ENCODE measurements at regions not wholly inside any gene's neighbourhood (a gene's known extent, or its start where the extent isn't known, plus 50 kb on each side); places are given as distances from the start of the nearest gene placed in this dataset.

GRCh38 chr6:15170126-15170525 lies 75.7 kb upstream of the JARID2 start (continued):
- TF ChIP-seq ZNF639 (CRISPR knock-in tag; conservative IDR thresholded peaks at IDR 0.05): no peak
- TF ChIP-seq MLXIP (CRISPR knock-in tag; IDR thresholded peaks at IDR 0.05; ENCODE audit: borderline replicate concordance): no peak
- no peak for TF ChIP-seq ZNF780A (CRISPR knock-in tag; IDR thresholded peaks at IDR 0.05)

- FAIRE-seq (no peak), DNase-seq (ENCODE audit: low spot score) (no peak), ATAC-seq (no peak)
- H4K20me1 ChIP-seq (ENCODE audit: insufficient read depth, low read length): no peaks in the 10 kb centered on the region
- BruUV-seq (replicated peaks): no TSS peak
- ChIA-PET CTCF (ENCODE audit: low intra/inter-chr PET ratio, low total read pairs) (no interaction called here), POLR2A (no interaction called here)
- no peaks in the 10 kb centered on the region for H3K9me3 ChIP-seq (ENCODE audit: low read length)
- H3K4me1 ChIP-seq (ENCODE audit: insufficient read depth, low read length): no peaks in the 10 kb centered on the region
- H3K27ac ChIP-seq (ENCODE audit: extremely low read length, insufficient read depth, low read length): no peak overlapping the region
- no peak overlapping the region for H3K4me2 ChIP-seq (ENCODE audit: low read depth, low read length)
- H3K27me3 ChIP-seq (ENCODE audit: control insufficient read depth in 1 of 2, insufficient read depth in 2 of 2, low read length in 2 of 2): no peaks in the 10 kb centered on the region
- in situ Hi-C loops (cut with HindIII; ENCODE audit: extremely low pct_ligation_motif_present, low pct_unique_long_range_greater_than_20kb): no loop called here
- TF ChIP-seq ZNF597 (CRISPR knock-in tag; IDR thresholded peaks at IDR 0.05): no peak
- TF ChIP-seq DRAP1 (CRISPR knock-in tag; IDR thresholded peaks at IDR 0.05): no peak
- TF ChIP-seq HMGXB4 (CRISPR knock-in tag; IDR thresholded peaks at IDR 0.05; ENCODE audit: borderline replicate concordance in 1 of 2, low read depth in 1 of 2): no peak
- no peak for TF ChIP-seq PAWR (CRISPR knock-in tag; IDR thresholded peaks at IDR 0.05; ENCODE audit: borderline replicate concordance)
- TF ChIP-seq ZNF768 (CRISPR knock-in tag; IDR thresholded peaks at IDR 0.05): no peak
- TF ChIP-seq PREB (CRISPR knock-in tag; IDR thresholded peaks at IDR 0.05): no peak
- no peak for TF ChIP-seq AGO2 (optimal IDR thresholded peaks at IDR 0.05; ENCODE audit: low read depth, low read length)
- no peak for TF ChIP-seq SIN3B (IDR thresholded peaks at IDR 0.05; ENCODE audit: low read length)
- no peak for TF ChIP-seq EHMT2 (IDR thresholded peaks at IDR 0.05; ENCODE audit: borderline replicate concordance, low read depth, low read length)
- intact Hi-C loops (cut with micrococcal nuclease; ENCODE audit: unreplicated experiment): no loop called here
- no peak overlapping the region for H3K4me3 ChIP-seq (replicated peaks in 1 of 3; ENCODE audit: insufficient read depth in 1 of 3, low read depth in 2 of 3, low read length in 3 of 3)
- 56% methylated on average over 5 of the region's 5 CpGs for WGBS (ENCODE audit: low lambda C conversion rate)
- no peak overlapping the region for H3K9ac ChIP-seq (ENCODE audit: insufficient read depth, low read depth, low read length)
- no peaks in the 10 kb centered on the region for H3K79me2 ChIP-seq (ENCODE audit: insufficient read depth, low read length)
- no peak overlapping the region for H2AFZ ChIP-seq (ENCODE audit: low read length)
- H3K36me3 ChIP-seq (replicated peaks in 1 of 2; ENCODE audit: control insufficient read depth in 1 of 2, insufficient read depth in 2 of 2, low read length in 2 of 2): no peaks in the 10 kb centered on the region
Observed at GRCh38 chr6:15171026-15171425, 74.8 kb upstream of the JARID2 start.

Data from HepG2 (cell line).